Transverse colon (tissue), 4 donors: ENCODE measurements at regions not wholly inside any gene's neighbourhood (a gene's known extent, or its start where the extent isn't known, plus 50 kb on each side); places are given as distances from the start of the nearest gene placed in this dataset.

Source experiments
- DNase-seq: peaks from one replicate; pipeline ENCODE4 v3.0.0-alpha.2; 2019
- H3K27ac ChIP-seq, 4 donors: fragments of 200-600 bp; sonication (generic); 2 replicates each; pipeline ENCODE4 v1.5.1; 2016 to 2018; ENCODE audit warnings: inconsistent platforms in 4 of 4
- H3K27me3 ChIP-seq: fragments of 200-600 bp; sonication (generic); 2 replicates; pipeline ENCODE4 v1.5.1; 2017; ENCODE audit warnings: inconsistent platforms
- H3K36me3 ChIP-seq, 4 donors: fragments of 200-600 bp; sonication (generic); 2 replicates each; pipeline ENCODE4 v1.5.1; 2017 to 2019; ENCODE audit warnings: inconsistent platforms in 4 of 4
- H3K4me1 ChIP-seq, 4 donors: fragments of 200-600 bp; sonication (generic); 2 replicates each; pipeline ENCODE4 v1.5.1; 2017 to 2020; ENCODE audit warnings: inconsistent platforms in 4 of 4
- H3K4me3 ChIP-seq, 4 donors: fragments of 200-600 bp; sonication (generic); 1 replicate in 1 of 4; 2 replicates in 3 of 4; pipeline versions ENCODE4 v1.5.1 to v1.6.1; 2017 to 2019; ENCODE audit warnings: inconsistent platforms in 4 of 4
- H3K9me3 ChIP-seq, 2 donors: fragments of 200-600 bp; sonication (generic); 2 replicates each; pipeline ENCODE4 v1.5.1; 2017 to 2019; ENCODE audit warnings: inconsistent platforms in 2 of 2
- CTCF ChIP-seq, 5 experiments: fragments of 200-600 bp in 3 of 5; fragments of 450-650 bp in 2 of 5; sonication (generic) in 3 of 5; IDR thresholded peaks; 1 replicate in 2 of 5; 2 replicates in 3 of 5; pipeline ENCODE4 v1.5.1; 2016 to 2017; ENCODE audit warnings: antibody characterized with exemption in 5 of 5, inconsistent platforms in 3 of 5, mild to moderate bottlenecking in 2 of 5, moderate library complexity in 1 of 5
- EP300 ChIP-seq: sonication (generic); formaldehyde crosslinking; IDR thresholded peaks from one replicate; pipeline ENCODE4 v1.6.1; 2017; ENCODE audit warnings: antibody characterized with exemption, low read depth
- POLR2A ChIP-seq: fragments of 450-650 bp; IDR thresholded peaks from one replicate; pipeline ENCODE4 v1.6.1; 2016; ENCODE audit warnings: antibody characterized with exemption, mild to moderate bottlenecking, moderate library complexity
- POLR2AphosphoS5 ChIP-seq, 3 donors: sonication (generic); formaldehyde crosslinking; IDR thresholded peaks; one replicate each; pipeline ENCODE4 v1.6.1; 2016; ENCODE audit warnings: antibody characterized with exemption in 3 of 3
- WGBS, 2 donors: methylation state at CpG; one replicate each; pipeline ENCODE4 v1.1.5; 2018; ENCODE audit warnings: low coverage in 1 of 2; 5-methylcytosine and 5-hydroxymethylcytosine counted together
- in situ Hi-C, 4 donors: fragments of 200-750 bp; cut with MboI; loops; one replicate each; pipeline versions ENCODE4 v1.15.0 to v1.15.1; 2017; ENCODE audit warnings: low sequenced_read_pairs in 3 of 4, low pct_ligation_motif_present in 1 of 4, low pct_unique_long_range_greater_than_20kb in 1 of 4
- intact Hi-C: fragments of 100-400 bp; cut with DNase I; formaldehyde crosslinking; loops from one replicate; pipeline ENCODE4 v1.15.1; 2023; ENCODE audit warnings: low total_unique reads

- DNase-seq = no peak
- in situ Hi-C loops = no loop called here
- Histone ChIP-seq H3K9me3 (no peaks in the 10 kb centered on the region), H3K27me3 (peaks cover 26% of the 10 kb centered on the region), H3K27ac (no peak overlapping the region), H3K4me1 (peaks cover 4 to 16% (median 7%) of the 10 kb centered on the region in 4 donors), H3K4me3 (no peak overlapping the region), H3K36me3 (no peaks in the 10 kb centered on the region)
- 77 to 95% methylated on average over 4 of the region's 4 CpGs for WGBS, 2 donors
- no peak for TF ChIP-seq CTCF (IDR thresholded peaks at IDR 0.05)
- TF ChIP-seq POLR2AphosphoS5 (IDR thresholded peaks at IDR 0.05) = no peak
- TF ChIP-seq EP300 = no peak
- no peak for TF ChIP-seq POLR2A
- intact Hi-C loops = no loop called here
Observed at GRCh38 chr4:180054291-180054690, 2188.9 kb upstream of the TENM3 start.

DNA sequence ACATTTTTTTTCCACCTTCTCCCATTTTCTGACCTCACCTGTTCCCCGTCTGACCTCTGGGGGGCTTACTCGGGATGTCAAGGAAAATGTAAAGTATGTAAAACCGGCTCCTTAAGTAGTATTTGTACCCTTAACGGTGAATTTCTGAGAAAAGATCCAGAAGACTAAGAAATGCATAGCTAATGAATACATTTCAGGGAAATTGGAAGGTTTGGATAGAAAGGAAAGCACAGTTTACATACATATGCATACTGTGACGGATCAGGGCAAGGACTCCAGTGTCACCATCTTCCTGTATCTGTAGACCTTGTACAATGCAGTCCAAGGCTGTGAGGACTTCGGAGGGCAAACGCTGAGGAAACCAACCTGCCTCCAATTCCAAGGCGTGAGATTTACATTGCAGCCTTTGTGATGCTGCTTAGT lies 2185.9 kb upstream of the TENM3 start:
- TF ChIP-seq POLR2A = no peak
- no peak for TF ChIP-seq POLR2AphosphoS5 (IDR thresholded peaks at IDR 0.05)
- TF ChIP-seq EP300 = no peak
- in situ Hi-C loops (no loop called here), intact Hi-C loops (no loop called here)
- peaks cover 57% of the 10 kb centered on the region for H3K27me3 ChIP-seq
- H3K4me3 ChIP-seq = no peak overlapping the region
- no peak overlapping the region for H3K27ac ChIP-seq
- no peak for DNase-seq
- 5 to 14% methylated on average over 7 to 8 of the region's 8 CpGs for WGBS, 2 donors
- H3K36me3 ChIP-seq = no peaks in the 10 kb centered on the region
- H3K4me1 ChIP-seq = peaks cover 4 to 22% (median 13%) of the 10 kb centered on the region in 4 donors
- no peaks in the 10 kb centered on the region for H3K9me3 ChIP-seq

GRCh38 chr4:180057891-180058671 lies 2185.1 kb upstream of the TENM3 start:
- in situ Hi-C loops (no loop called here), intact Hi-C loops (no loop called here)
- Histone ChIP-seq H3K4me1 (peaks cover 4 to 22% (median 13%) of the 10 kb centered on the region in 4 donors), H3K36me3 (no peaks in the 10 kb centered on the region), H3K27ac (no peak overlapping the region), H3K27me3 (peaks cover 64% of the 10 kb centered on the region), H3K4me3 (peak overlapping the region; percentile 14 to 66 (median 46)), H3K9me3 (no peaks in the 10 kb centered on the region)
- 4% methylated on average over 69 of the region's 77 CpGs; no CpG with 5 or more reads in 1 of the 2 donors for WGBS, 2 donors
- peak; percentile 13 for DNase-seq
- TF ChIP-seq POLR2AphosphoS5 (IDR thresholded peaks at IDR 0.05) = no peak

DNA sequence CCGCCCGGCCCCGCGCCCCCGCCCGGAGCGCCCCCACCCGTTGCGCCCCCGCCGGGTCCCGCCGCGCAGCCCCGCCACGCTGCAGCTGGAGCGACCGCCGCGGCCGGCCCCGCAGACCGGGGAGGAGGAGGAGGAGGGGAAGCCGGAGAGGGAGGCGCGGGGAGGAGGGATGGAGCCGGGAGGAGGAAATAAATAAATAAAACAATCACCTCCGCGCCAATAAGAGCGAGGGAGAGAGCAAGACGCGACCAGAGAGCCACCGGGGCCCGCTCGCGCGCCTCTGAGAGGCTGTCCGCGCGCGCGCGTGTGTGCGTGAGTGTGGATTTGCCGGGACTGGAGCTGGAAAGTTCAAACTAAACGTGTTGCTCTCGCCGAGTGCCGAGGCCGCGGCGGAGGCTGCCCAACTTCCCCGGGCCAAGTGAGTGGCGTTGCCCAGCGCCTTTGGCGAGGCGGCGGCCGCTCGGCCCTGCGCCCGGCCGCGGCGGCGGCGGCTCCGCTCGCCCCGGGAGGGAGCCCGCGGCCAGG lies 2184.4 kb upstream of the TENM3 start:
- H3K4me3 ChIP-seq = peak overlapping the region in 3 of 4 donors; percentile 40 to 66 (median 53)
- intact Hi-C loops = no loop called here
- WGBS, 2 donors = 2 to 3% methylated on average over 12 to 53 of the region's 72 CpGs

More for the DNA sequence above, 2184.4 kb upstream of the TENM3 start:
- DNase-seq = peak; percentile 41
- in situ Hi-C loops = no loop called here
- Histone ChIP-seq H3K27me3 (peaks cover 69% of the 10 kb centered on the region), H3K9me3 (no peaks in the 10 kb centered on the region), H3K4me1 (peaks cover 4 to 22% (median 13%) of the 10 kb centered on the region in 4 donors), H3K36me3 (no peaks in the 10 kb centered on the region), H3K27ac (no peak overlapping the region)
- TF ChIP-seq EP300 (no peak), CTCF (IDR thresholded peaks at IDR 0.05) (no peak), POLR2AphosphoS5 (IDR thresholded peaks at IDR 0.05) (no peak), POLR2A (no peak)
